DND-41 (cell line): ENCODE measurements at regions not wholly inside any gene's neighbourhood (a gene's known extent, or its start where the extent isn't known, plus 50 kb on each side); places are given as distances from the start of the nearest gene placed in this dataset.

Experiments used
- ATAC-seq: fragments of 200-7000 bp; cut with Tn5 transposase; 3 replicates; pipeline ENCODE4 v1.9.1; 2021; ENCODE audit warnings: low read depth; ENCODE audit not compliant: insufficient read depth
- DNase-seq: peaks from one replicate; pipeline ENCODE4 v3.0.0-alpha.2; 2020
- H2AFZ ChIP-seq: 2 replicates; pipeline ENCODE4 v1.6.0; 2012; ENCODE audit warnings: low read depth, low read length
- H3K27ac ChIP-seq: 2 replicates; pipeline ENCODE4 v1.5.1; 2012; ENCODE audit warnings: low read length, inconsistent platforms
- H3K27me3 ChIP-seq: fragments of 200-600 bp; sonication (generic); 2 replicates; pipeline ENCODE4 v1.6.0; 2012; ENCODE audit warnings: low read length, mild to moderate bottlenecking, inconsistent platforms; ENCODE audit not compliant: insufficient read depth, poor library complexity
- H3K36me3 ChIP-seq: 2 replicates; pipeline ENCODE4 v1.5.1; 2012; ENCODE audit warnings: low read length, inconsistent platforms; ENCODE audit not compliant: insufficient read depth
- H3K4me1 ChIP-seq: 2 replicates; pipeline ENCODE4 v1.5.1; 2012; ENCODE audit warnings: mild to moderate bottlenecking, low read length; ENCODE audit not compliant: insufficient read depth
- H3K4me2 ChIP-seq: 2 replicates; pipeline ENCODE4 v1.6.0; 2012; ENCODE audit warnings: mild to moderate bottlenecking, moderate library complexity, low read length, inconsistent platforms; ENCODE audit not compliant: insufficient read depth
- H3K4me3 ChIP-seq, 2 experiments: fragments of 200-600 bp in 1 of 2; shearing (Covaris generic) in 1 of 2; 2 replicates each; pipeline ENCODE4 v1.5.1; 2012 to 2016; ENCODE audit warnings: inconsistent platforms in 2 of 2, low read length in 2 of 2, mild to moderate bottlenecking in 2 of 2, low read depth in 1 of 2, moderate library complexity in 1 of 2
- H3K79me2 ChIP-seq: 2 replicates; pipeline ENCODE4 v1.6.0; 2012; ENCODE audit warnings: low read length, inconsistent platforms; ENCODE audit not compliant: insufficient read depth
- H3K9ac ChIP-seq: 2 replicates; pipeline ENCODE4 v1.6.0; 2012; ENCODE audit warnings: low read depth, mild to moderate bottlenecking, inconsistent platforms, low read length, moderate library complexity
- H3K9me3 ChIP-seq: 2 replicates; pipeline ENCODE4 v1.5.1; 2012; ENCODE audit warnings: low read length, moderate library complexity, mild to moderate bottlenecking, inconsistent platforms; ENCODE audit not compliant: insufficient read depth, severe bottlenecking
- H4K20me1 ChIP-seq: 2 replicates; pipeline ENCODE4 v1.6.0; 2012; ENCODE audit warnings: low read length; ENCODE audit not compliant: insufficient read depth
- CTCF ChIP-seq: IDR thresholded peaks from 2 replicates; pipeline ENCODE4 v1.5.1; 2012; ENCODE audit warnings: borderline replicate concordance, low read length, moderate library complexity, mild to moderate bottlenecking; ENCODE audit not compliant: poor library complexity, severe bottlenecking; ENCODE audit errors: extremely low read depth
- EZH2 ChIP-seq: IDR thresholded peaks from 3 replicates; pipeline ENCODE4 v1.6.1; 2012; ENCODE audit warnings: borderline replicate concordance, low read depth, mild to moderate bottlenecking, moderate library complexity, low read length, inconsistent platforms; ENCODE audit not compliant: severe bottlenecking

GRCh38 chr12:88993651-88994050 is 358.6 kb downstream of the DUSP6 start:
- Histone ChIP-seq H3K36me3 (no peaks in the 10 kb centered on the region), H3K27me3 (no peaks in the 10 kb centered on the region), H2AFZ (no peak overlapping the region), H4K20me1 (no peaks in the 10 kb centered on the region), H3K9ac (no peak overlapping the region), H3K4me2 (no peak overlapping the region), H3K9me3 (no peaks in the 10 kb centered on the region), H3K27ac (no peak overlapping the region), H3K4me1 (no peaks in the 10 kb centered on the region), H3K79me2 (no peaks in the 10 kb centered on the region), H3K4me3 (no peak overlapping the region)
- peak; percentile 57 for TF ChIP-seq CTCF
- no peak for TF ChIP-seq EZH2
- ATAC-seq (no peak), DNase-seq (no peak)

GRCh38 chr12:88986056-88986455 is 366.2 kb downstream of the DUSP6 start:
- H3K4me3 ChIP-seq = no peak overlapping the region
- no peak for ATAC-seq
- no peaks in the 10 kb centered on the region for H3K79me2 ChIP-seq

GRCh38 chr12:88985631-88986030 is 366.7 kb downstream of the DUSP6 start:
- Histone ChIP-seq H3K4me3 (no peak overlapping the region), H3K27ac (no peak overlapping the region), H3K79me2 (no peaks in the 10 kb centered on the region), H3K9ac (no peak overlapping the region), H3K4me2 (no peak overlapping the region), H3K9me3 (no peaks in the 10 kb centered on the region), H2AFZ (no peak overlapping the region), H4K20me1 (no peaks in the 10 kb centered on the region), H3K27me3 (peaks cover 7% of the 10 kb centered on the region), H3K4me1 (no peaks in the 10 kb centered on the region), H3K36me3 (no peaks in the 10 kb centered on the region)
- no peak for ATAC-seq
- DNase-seq = no peak
- TF ChIP-seq EZH2 (no peak), CTCF (no peak)

More at GRCh38 chr12:88986056-88986455, 366.2 kb downstream of the DUSP6 start:
- no peak overlapping the region for H2AFZ ChIP-seq
- no peak overlapping the region for H3K4me2 ChIP-seq
- no peaks in the 10 kb centered on the region for H3K4me1 ChIP-seq
- no peak overlapping the region for H3K9ac ChIP-seq
- no peak for TF ChIP-seq CTCF
- no peak for TF ChIP-seq EZH2
- H4K20me1 ChIP-seq = no peaks in the 10 kb centered on the region
- H3K27ac ChIP-seq = no peak overlapping the region
- DNase-seq = no peak
- H3K27me3 ChIP-seq = peaks cover 7% of the 10 kb centered on the region
- no peaks in the 10 kb centered on the region for H3K9me3 ChIP-seq
- no peaks in the 10 kb centered on the region for H3K36me3 ChIP-seq

- Histone ChIP-seq H4K20me1 (no peaks in the 10 kb centered on the region), H3K36me3 (no peaks in the 10 kb centered on the region), H3K9ac (no peak overlapping the region), H2AFZ (no peak overlapping the region), H3K4me1 (no peaks in the 10 kb centered on the region), H3K27me3 (peaks cover 7% of the 10 kb centered on the region), H3K4me3 (no peak overlapping the region), H3K9me3 (no peaks in the 10 kb centered on the region), H3K79me2 (no peaks in the 10 kb centered on the region), H3K27ac (no peak overlapping the region), H3K4me2 (no peak overlapping the region)
- no peak for DNase-seq
- no peak for ATAC-seq
- TF ChIP-seq CTCF (no peak), EZH2 (no peak)
Observed at GRCh38 chr12:88985011-88985410, 367.3 kb downstream of the DUSP6 start.
